ENCODE measurements at regions not wholly inside any gene's neighbourhood (a gene's known extent, or its start where the extent isn't known, plus 50 kb on each side); places are given as distances from the start of the nearest gene placed in this dataset.
A peak's percentile ranks its signal among the peaks of the same experiment; 100 is the strongest.

- H3K4me3 Mint-ChIP-seq, result peak overlapping the region; percentile 5
These were observed 138.0 kb upstream of the EEF1E1 start for GRCh38 chr6:8240301-8240700.

GRCh38 chr6:8238773-8239683, 136.7 kb upstream of the EEF1E1 start:
- peak overlapping the region; percentile 88 for H3K27ac Mint-ChIP-seq
- peaks cover 82% of the 10 kb centered on the region for H3K4me1 Mint-ChIP-seq

More at GRCh38 chr6:8240301-8240700, 138.0 kb upstream of the EEF1E1 start:
- no peak for DNase-seq (ENCODE audit: low spot score in 2 of 2, unreplicated experiment in 2 of 2)
- peak overlapping the region; percentile 88 for H3K27ac Mint-ChIP-seq
- no peaks in the 10 kb centered on the region for H3K27me3 Mint-ChIP-seq (ENCODE audit: low read depth)
- TF ChIP-seq, protein P1, sequence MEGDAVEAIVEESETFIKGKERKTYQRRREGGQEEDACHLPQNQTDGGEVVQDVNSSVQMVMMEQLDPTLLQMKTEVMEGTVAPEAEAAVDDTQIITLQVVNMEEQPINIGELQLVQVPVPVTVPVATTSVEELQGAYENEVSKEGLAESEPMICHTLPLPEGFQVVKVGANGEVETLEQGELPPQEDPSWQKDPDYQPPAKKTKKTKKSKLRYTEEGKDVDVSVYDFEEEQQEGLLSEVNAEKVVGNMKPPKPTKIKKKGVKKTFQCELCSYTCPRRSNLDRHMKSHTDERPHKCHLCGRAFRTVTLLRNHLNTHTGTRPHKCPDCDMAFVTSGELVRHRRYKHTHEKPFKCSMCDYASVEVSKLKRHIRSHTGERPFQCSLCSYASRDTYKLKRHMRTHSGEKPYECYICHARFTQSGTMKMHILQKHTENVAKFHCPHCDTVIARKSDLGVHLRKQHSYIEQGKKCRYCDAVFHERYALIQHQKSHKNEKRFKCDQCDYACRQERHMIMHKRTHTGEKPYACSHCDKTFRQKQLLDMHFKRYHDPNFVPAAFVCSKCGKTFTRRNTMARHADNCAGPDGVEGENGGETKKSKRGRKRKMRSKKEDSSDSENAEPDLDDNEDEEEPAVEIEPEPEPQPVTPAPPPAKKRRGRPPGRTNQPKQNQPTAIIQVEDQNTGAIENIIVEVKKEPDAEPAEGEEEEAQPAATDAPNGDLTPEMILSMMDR (IDR thresholded peaks at IDR 0.05; ENCODE audit: unreplicated experiment), result no peak
- no peaks in the 10 kb centered on the region for H3K36me3 Mint-ChIP-seq
- no peaks in the 10 kb centered on the region for H3K9me3 Mint-ChIP-seq
- peaks cover 74% of the 10 kb centered on the region for H3K4me1 Mint-ChIP-seq

GRCh38 chr6:8237668-8238067, 135.3 kb upstream of the EEF1E1 start:
- no peak for DNase-seq (ENCODE audit: low spot score in 2 of 2, unreplicated experiment in 2 of 2)
- TF ChIP-seq, protein P1 (IDR thresholded peaks at IDR 0.05; ENCODE audit: unreplicated experiment), result no peak
- no peaks in the 10 kb centered on the region for H3K27me3 Mint-ChIP-seq (ENCODE audit: low read depth)
- H3K4me3 Mint-ChIP-seq, result no peak overlapping the region
- H3K36me3 Mint-ChIP-seq, result no peaks in the 10 kb centered on the region
- no peaks in the 10 kb centered on the region for H3K9me3 Mint-ChIP-seq
- H3K4me1 Mint-ChIP-seq, result peaks cover 80% of the 10 kb centered on the region
- peak overlapping the region; percentile 88 for H3K27ac Mint-ChIP-seq

More at GRCh38 chr6:8238773-8239683, 136.7 kb upstream of the EEF1E1 start:
- no peak for DNase-seq (ENCODE audit: low spot score in 2 of 2, unreplicated experiment in 2 of 2)
- no peaks in the 10 kb centered on the region for H3K9me3 Mint-ChIP-seq
- H3K4me3 Mint-ChIP-seq, result no peak overlapping the region
- TF ChIP-seq, protein P1 (IDR thresholded peaks at IDR 0.05; ENCODE audit: unreplicated experiment), result no peak
- H3K36me3 Mint-ChIP-seq, result no peaks in the 10 kb centered on the region
- H3K27me3 Mint-ChIP-seq (ENCODE audit: low read depth), result no peaks in the 10 kb centered on the region

GRCh38 chr6:8236956-8237355, 134.6 kb upstream of the EEF1E1 start:
- Mint-ChIP-seq H3K27ac (peak overlapping the region; percentile 88), H3K9me3 (no peaks in the 10 kb centered on the region), H3K36me3 (no peaks in the 10 kb centered on the region), H3K4me3 (no peak overlapping the region), H3K4me1 (peaks cover 77% of the 10 kb centered on the region), H3K27me3 (ENCODE audit: low read depth) (no peaks in the 10 kb centered on the region)
- TF ChIP-seq, protein P1 (IDR thresholded peaks at IDR 0.05; ENCODE audit: unreplicated experiment), result no peak
- DNase-seq (ENCODE audit: low spot score in 2 of 2, unreplicated experiment in 2 of 2), result no peak

DNA sequence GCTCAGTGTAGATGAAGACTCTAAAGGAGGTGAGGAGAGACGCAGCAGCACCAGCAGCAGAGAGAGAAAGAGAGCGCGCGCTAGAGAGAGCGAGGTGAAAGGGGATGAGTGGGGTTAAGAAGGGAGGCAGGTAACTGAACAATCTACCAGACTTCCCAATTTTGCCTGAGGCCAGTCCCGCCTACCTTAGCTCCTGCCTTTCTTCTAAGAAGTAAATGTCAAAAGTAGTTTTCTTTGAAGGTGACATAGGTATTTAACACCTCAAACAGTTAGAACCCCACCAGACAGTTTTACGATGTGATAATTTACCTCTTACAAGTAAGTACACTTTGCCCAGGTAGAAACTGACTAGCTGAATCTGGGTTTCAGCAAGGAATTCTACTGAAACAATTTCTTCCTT, 132.0 kb upstream of the EEF1E1 start:
- TF ChIP-seq, protein P1 (IDR thresholded peaks at IDR 0.05; ENCODE audit: unreplicated experiment), result no peak
- no peaks in the 10 kb centered on the region for H3K27me3 Mint-ChIP-seq (ENCODE audit: low read depth)
- peaks cover 75% of the 10 kb centered on the region for H3K4me1 Mint-ChIP-seq
- no peak for DNase-seq (ENCODE audit: low spot score in 2 of 2, unreplicated experiment in 2 of 2)
- H3K4me3 Mint-ChIP-seq, result peak overlapping the region; percentile 5
- H3K27ac Mint-ChIP-seq, result peak overlapping the region; percentile 80
- no peaks in the 10 kb centered on the region for H3K36me3 Mint-ChIP-seq
- H3K9me3 Mint-ChIP-seq, result no peaks in the 10 kb centered on the region

Measured in mesothelial cell of epicardium (in vitro differentiated cells).